Upper lobe of right lung (tissue), 1 donor: ENCODE measurements at regions not wholly inside any gene's neighbourhood (a gene's known extent, or its start where the extent isn't known, plus 50 kb on each side); places are given as distances from the start of the nearest gene placed in this dataset.
A peak's percentile ranks its signal among the peaks of the same experiment; 100 is the strongest.

Experiments used
- ATAC-seq: fragments of 200-7000 bp; cut with Tn5 transposase; one replicate; pipeline ENCODE4 v1.9.1; 2020; ENCODE audit warnings: mild to moderate bottlenecking, moderate library complexity
- DNase-seq: peaks from one replicate; pipeline ENCODE4 v3.0.0-alpha.2; 2020
- H3K27ac ChIP-seq: fragments of 200-600 bp; one replicate; pipeline ENCODE4 v1.8.0; 2022
- H3K27me3 ChIP-seq: fragments of 200-600 bp; one replicate; pipeline ENCODE4 v1.8.0; 2022; ENCODE audit warnings: mild to moderate bottlenecking
- H3K36me3 ChIP-seq: fragments of 200-600 bp; one replicate; pipeline ENCODE4 v1.8.0; 2022
- H3K4me1 ChIP-seq: fragments of 200-600 bp; one replicate; pipeline ENCODE4 v1.8.0; 2022
- H3K4me3 ChIP-seq: fragments of 200-600 bp; one replicate; pipeline ENCODE4 v1.8.0; 2022; ENCODE audit warnings: mild to moderate bottlenecking
- H3K9me3 ChIP-seq: fragments of 200-600 bp; one replicate; pipeline ENCODE4 v1.8.0; 2022
- CTCF ChIP-seq: fragments of 200-600 bp; IDR thresholded peaks from one replicate; pipeline ENCODE4 v1.8.0; 2022; ENCODE audit warnings: antibody characterized with exemption
- intact Hi-C: fragments of 100-400 bp; cut with DNase I; formaldehyde crosslinking; loops from one replicate; pipeline ENCODE4 v1.11.0; 2022
- donor health status: DM: no; HTN: yes; CAD: no; lungs with severe emphysema.

GRCh38 chr14:97368900-97369564 is 571.9 kb downstream of the VRK1 start:
- ATAC-seq, result no peak
- Histone ChIP-seq H3K27ac (no peak overlapping the region), H3K27me3 (no peaks in the 10 kb centered on the region), H3K36me3 (no peaks in the 10 kb centered on the region), H3K9me3 (no peaks in the 10 kb centered on the region), H3K4me1 (no peaks in the 10 kb centered on the region), H3K4me3 (no peak overlapping the region)
- intact Hi-C loops, result no loop called here
- DNase-seq, result no peak
- no peak for TF ChIP-seq CTCF

- no peak overlapping the region for H3K4me3 ChIP-seq
- no peak for TF ChIP-seq CTCF
- no peak overlapping the region for H3K27ac ChIP-seq
- ATAC-seq (no peak), DNase-seq (no peak)
- intact Hi-C loops, result no loop called here
- no peaks in the 10 kb centered on the region for H3K9me3 ChIP-seq
- H3K36me3 ChIP-seq, result no peaks in the 10 kb centered on the region
- H3K27me3 ChIP-seq, result no peaks in the 10 kb centered on the region
- no peaks in the 10 kb centered on the region for H3K4me1 ChIP-seq
Measured at GRCh38 chr14:97369901-97370300, 572.7 kb downstream of the VRK1 start.

- Histone ChIP-seq H3K4me1 (no peaks in the 10 kb centered on the region), H3K27me3 (peaks cover 6% of the 10 kb centered on the region), H3K27ac (no peak overlapping the region), H3K4me3 (no peak overlapping the region), H3K36me3 (no peaks in the 10 kb centered on the region), H3K9me3 (no peaks in the 10 kb centered on the region)
- no peak for ATAC-seq
- DNase-seq, result no peak
- no peak for TF ChIP-seq CTCF
- intact Hi-C loops, result no loop called here
Measured at GRCh38 chr14:97376310-97376709, 579.1 kb downstream of the VRK1 start.

GRCh38 chr14:97377550-97377949 is 580.4 kb downstream of the VRK1 start:
- Histone ChIP-seq H3K9me3 (no peaks in the 10 kb centered on the region), H3K4me1 (no peaks in the 10 kb centered on the region), H3K27ac (no peak overlapping the region), H3K27me3 (peaks cover 6% of the 10 kb centered on the region), H3K4me3 (no peak overlapping the region), H3K36me3 (no peaks in the 10 kb centered on the region)
- DNase-seq, result no peak
- TF ChIP-seq CTCF, result no peak
- intact Hi-C loops, result no loop called here
- no peak for ATAC-seq

- no peak for TF ChIP-seq CTCF
- ATAC-seq (peak; percentile 40), DNase-seq (no peak)
- Histone ChIP-seq H3K4me1 (no peaks in the 10 kb centered on the region), H3K27me3 (peaks cover 6% of the 10 kb centered on the region), H3K4me3 (no peak overlapping the region), H3K36me3 (no peaks in the 10 kb centered on the region), H3K27ac (no peak overlapping the region), H3K9me3 (no peaks in the 10 kb centered on the region)
- intact Hi-C loops, result no loop called here
Measured at GRCh38 chr14:97379091-97379531, 581.9 kb downstream of the VRK1 start.

GRCh38 chr14:97380539-97380941 is 583.4 kb downstream of the VRK1 start:
- DNase-seq, result no peak

More at GRCh38 chr14:97380539-97380941, 583.4 kb downstream of the VRK1 start:
- no peak for ATAC-seq
- no peaks in the 10 kb centered on the region for H3K36me3 ChIP-seq
- H3K27ac ChIP-seq, result no peak overlapping the region
- intact Hi-C loops, result no loop called here
- no peak for TF ChIP-seq CTCF
- no peaks in the 10 kb centered on the region for H3K9me3 ChIP-seq
- no peak overlapping the region for H3K4me3 ChIP-seq
- H3K4me1 ChIP-seq, result no peaks in the 10 kb centered on the region
- peaks cover 6% of the 10 kb centered on the region for H3K27me3 ChIP-seq
